ENCODE measurements at regions not wholly inside any gene's neighbourhood (a gene's known extent, or its start where the extent isn't known, plus 50 kb on each side); places are given as distances from the start of the nearest gene placed in this dataset.
"Not testable (repeated sequence)": the region's sequence is repeated elsewhere in the genome, so short reads cannot be mapped to it uniquely, and the experiment has no call there.

DNA sequence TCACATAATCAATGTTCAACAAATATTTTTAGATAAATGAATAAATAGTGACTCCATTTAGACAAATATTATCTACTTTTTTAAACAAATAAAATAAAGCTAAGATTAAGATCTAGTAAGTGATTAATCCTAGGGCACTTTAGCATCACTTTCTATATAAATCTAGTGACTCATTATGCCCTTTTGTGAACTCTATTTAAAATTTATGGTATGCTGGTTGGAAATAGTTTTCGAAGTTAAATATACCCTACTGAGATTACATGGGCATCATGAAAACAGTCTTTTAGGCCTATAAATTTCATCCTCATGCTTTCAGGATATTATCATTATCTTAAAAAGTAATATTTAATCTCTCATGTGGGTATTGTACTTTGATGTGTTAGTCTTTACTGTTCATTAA, 140.4 kb upstream of the UFL1 start:
- Histone ChIP-seq H3K9me3 (ENCODE audit: control insufficient read depth, low read length) (no peaks in the 10 kb centered on the region), H3K27ac (ENCODE audit: low read depth, low read length, severe bottlenecking) (no peak overlapping the region), H3K4me1 (ENCODE audit: control insufficient read depth, insufficient read depth, low read length, poor library complexity, severe bottlenecking) (no peaks in the 10 kb centered on the region), H3K4me3 (ENCODE audit: extremely low read depth, insufficient read depth, low read length, poor library complexity, severe bottlenecking) (no peak overlapping the region), H3K36me3 (ENCODE audit: control insufficient read depth, insufficient read depth, low read length) (no peaks in the 10 kb centered on the region)
- WGBS, 2 experiments (ENCODE audit: insufficient coverage in 2 of 2), result no CpG with 5 or more reads among the region's 1 CpG

DNA sequence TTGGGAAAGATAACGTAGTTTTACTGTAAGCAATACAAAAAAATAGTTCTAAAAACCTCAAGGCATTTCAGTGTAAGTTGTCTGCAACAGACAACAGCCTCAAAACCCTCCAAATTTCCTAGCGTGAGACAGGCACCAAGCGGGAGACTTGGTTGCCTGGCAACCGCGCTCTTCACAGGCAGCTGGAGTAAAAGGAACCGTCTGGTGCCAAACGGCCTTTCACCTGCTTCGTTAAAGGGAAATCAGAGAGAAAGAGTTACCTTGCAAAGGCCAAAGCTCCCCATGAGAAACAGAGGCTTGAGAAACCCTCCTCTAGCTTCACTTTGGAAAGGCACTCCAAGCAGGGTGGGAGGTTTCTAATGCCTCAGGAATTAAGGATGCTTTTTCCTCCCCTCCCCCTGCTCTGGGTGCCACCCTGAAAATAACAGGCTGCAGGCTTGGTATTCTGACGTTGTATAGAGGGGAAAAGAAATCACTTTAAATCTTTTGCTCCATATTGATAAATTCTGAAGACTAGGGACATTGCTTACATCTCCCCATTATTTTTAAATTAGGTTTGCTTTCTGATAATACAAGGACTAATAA, 129.7 kb upstream of the UFL1 start:
- H3K36me3 ChIP-seq (ENCODE audit: control insufficient read depth, insufficient read depth, low read length), result no peaks in the 10 kb centered on the region
- 2 to 3% methylated on average over 5 to 7 of the region's 9 CpGs for WGBS, 2 experiments (ENCODE audit: insufficient coverage in 2 of 2)
- H3K4me3 ChIP-seq (ENCODE audit: extremely low read depth, insufficient read depth, low read length, poor library complexity, severe bottlenecking), result no peak overlapping the region
- H3K27ac ChIP-seq (ENCODE audit: low read depth, low read length, severe bottlenecking), result no peak overlapping the region
- H3K9me3 ChIP-seq (ENCODE audit: control insufficient read depth, low read length), result no peaks in the 10 kb centered on the region
- no peaks in the 10 kb centered on the region for H3K4me1 ChIP-seq (ENCODE audit: control insufficient read depth, insufficient read depth, low read length, poor library complexity, severe bottlenecking)

DNA sequence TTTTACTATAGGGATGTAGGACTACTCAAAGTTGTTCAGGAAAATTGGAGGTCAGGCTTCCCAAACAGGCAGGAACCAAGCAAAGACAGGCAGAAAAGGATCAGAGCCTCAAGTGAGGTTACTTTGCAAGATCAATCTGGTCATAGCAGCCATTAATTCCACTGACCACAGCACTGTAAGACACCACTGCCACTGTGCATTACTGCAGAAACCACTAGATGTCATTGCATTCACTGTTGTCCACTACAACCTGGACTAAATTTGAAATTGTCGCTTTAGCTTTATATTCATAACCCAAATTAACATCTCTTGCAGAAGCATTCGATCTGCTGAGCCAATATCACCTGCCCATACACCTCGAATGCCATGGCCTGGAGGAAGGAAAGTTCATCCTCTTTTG, 126.9 kb upstream of the UFL1 start:
- Histone ChIP-seq H3K4me3 (ENCODE audit: extremely low read depth, insufficient read depth, low read length, poor library complexity, severe bottlenecking) (no peak overlapping the region), H3K36me3 (ENCODE audit: control insufficient read depth, insufficient read depth, low read length) (no peaks in the 10 kb centered on the region)
- WGBS, 2 experiments (ENCODE audit: insufficient coverage in 2 of 2), result 100% methylated on average over 2 of the region's 3 CpGs; no CpG with 5 or more reads in 1 of the 2 experiments

DNA sequence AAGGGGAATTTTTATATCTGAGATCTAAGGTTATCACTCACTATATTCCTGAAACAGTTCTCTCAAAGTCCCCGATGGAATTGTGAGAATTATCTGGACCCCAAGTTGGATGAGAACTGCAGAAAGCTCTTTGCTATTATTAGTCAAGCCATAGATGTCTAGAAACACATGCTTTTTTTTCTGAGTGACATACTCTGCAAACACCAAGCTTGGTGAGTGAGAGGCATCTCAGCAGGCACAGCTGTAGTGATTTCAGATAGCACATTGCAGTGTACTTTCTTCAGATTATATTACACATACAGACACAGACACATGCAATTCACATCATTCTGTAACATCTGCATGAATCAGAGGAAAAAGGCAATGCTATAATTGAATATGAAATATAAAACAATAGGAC, 111.1 kb upstream of the UFL1 start:
- Histone ChIP-seq H3K27ac (ENCODE audit: low read depth, low read length, severe bottlenecking) (no peak overlapping the region), H3K4me1 (ENCODE audit: control insufficient read depth, insufficient read depth, low read length, poor library complexity, severe bottlenecking) (no peaks in the 10 kb centered on the region), H3K36me3 (ENCODE audit: control insufficient read depth, insufficient read depth, low read length) (no peaks in the 10 kb centered on the region), H3K4me3 (ENCODE audit: extremely low read depth, insufficient read depth, low read length, poor library complexity, severe bottlenecking) (no peak overlapping the region), H3K9me3 (ENCODE audit: control insufficient read depth, low read length) (no peaks in the 10 kb centered on the region)
- 60% methylated on average over 1 of the region's 1 CpG; no CpG with 5 or more reads in 1 of the 2 experiments for WGBS, 2 experiments (ENCODE audit: insufficient coverage in 2 of 2)

More for the DNA sequence above, 126.9 kb upstream of the UFL1 start:
- Histone ChIP-seq H3K4me1 (ENCODE audit: control insufficient read depth, insufficient read depth, low read length, poor library complexity, severe bottlenecking) (no peaks in the 10 kb centered on the region), H3K9me3 (ENCODE audit: control insufficient read depth, low read length) (no peaks in the 10 kb centered on the region), H3K27ac (ENCODE audit: low read depth, low read length, severe bottlenecking) (no peak overlapping the region)

DNA sequence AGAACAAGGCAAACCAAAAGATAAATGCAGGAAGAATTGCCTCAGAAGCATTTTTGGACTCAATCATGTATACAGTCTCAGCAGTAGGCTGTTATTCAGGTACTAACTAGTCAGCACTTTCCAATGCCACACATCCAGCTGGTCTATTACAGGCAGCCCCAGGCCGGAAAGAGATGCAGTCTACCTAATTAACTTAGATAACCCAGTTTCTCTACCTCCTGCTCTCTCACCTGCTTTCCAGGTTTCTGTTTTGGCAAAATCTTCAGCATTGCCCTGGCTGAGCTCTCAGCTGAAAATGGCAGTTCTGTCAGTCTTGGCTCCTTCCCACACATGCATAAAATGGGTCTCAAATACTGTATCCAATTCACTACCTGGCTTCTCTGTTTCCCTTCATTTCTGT, 101.3 kb upstream of the UFL1 start:
- Histone ChIP-seq H3K36me3 (ENCODE audit: control insufficient read depth, insufficient read depth, low read length) (no peaks in the 10 kb centered on the region), H3K27ac (ENCODE audit: low read depth, low read length, severe bottlenecking) (no peak overlapping the region), H3K4me3 (ENCODE audit: extremely low read depth, insufficient read depth, low read length, poor library complexity, severe bottlenecking) (no peak overlapping the region), H3K9me3 (ENCODE audit: control insufficient read depth, low read length) (peaks cover 5% of the 10 kb centered on the region), H3K4me1 (ENCODE audit: control insufficient read depth, insufficient read depth, low read length, poor library complexity, severe bottlenecking) (no peaks in the 10 kb centered on the region)
- 92 to 100% methylated on average over 1 of the region's 1 CpG for WGBS, 2 experiments (ENCODE audit: insufficient coverage in 2 of 2)

DNA sequence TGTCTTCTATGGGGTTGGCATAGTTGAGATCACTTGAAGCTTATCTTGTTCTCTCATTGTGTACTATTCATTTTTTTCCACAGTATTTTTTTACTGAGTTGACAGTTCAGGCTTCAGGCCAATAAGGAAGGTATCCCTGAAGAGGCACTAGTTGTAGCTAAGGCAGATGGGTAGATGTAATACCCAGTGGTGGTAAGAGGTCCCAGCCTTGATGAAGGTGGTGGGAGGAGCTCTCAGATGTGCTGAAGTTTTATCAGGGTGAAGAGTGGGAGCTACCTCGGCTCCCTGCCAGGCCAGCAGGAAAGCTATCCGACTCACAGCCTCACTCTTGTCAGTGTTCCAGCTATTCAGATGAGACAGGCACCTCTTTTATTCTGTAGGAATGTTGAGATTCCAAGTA, 87.7 kb upstream of the UFL1 start:
- Histone ChIP-seq H3K9me3 (ENCODE audit: control insufficient read depth, low read length) (no peaks in the 10 kb centered on the region), H3K4me1 (ENCODE audit: control insufficient read depth, insufficient read depth, low read length, poor library complexity, severe bottlenecking) (no peaks in the 10 kb centered on the region), H3K27ac (ENCODE audit: low read depth, low read length, severe bottlenecking) (no peak overlapping the region), H3K4me3 (ENCODE audit: extremely low read depth, insufficient read depth, low read length, poor library complexity, severe bottlenecking) (no peak overlapping the region), H3K36me3 (ENCODE audit: control insufficient read depth, insufficient read depth, low read length) (no peaks in the 10 kb centered on the region)
- WGBS, 2 experiments (ENCODE audit: insufficient coverage in 2 of 2), result 80 to 100% methylated on average over 1 to 2 of the region's 2 CpGs

DNA sequence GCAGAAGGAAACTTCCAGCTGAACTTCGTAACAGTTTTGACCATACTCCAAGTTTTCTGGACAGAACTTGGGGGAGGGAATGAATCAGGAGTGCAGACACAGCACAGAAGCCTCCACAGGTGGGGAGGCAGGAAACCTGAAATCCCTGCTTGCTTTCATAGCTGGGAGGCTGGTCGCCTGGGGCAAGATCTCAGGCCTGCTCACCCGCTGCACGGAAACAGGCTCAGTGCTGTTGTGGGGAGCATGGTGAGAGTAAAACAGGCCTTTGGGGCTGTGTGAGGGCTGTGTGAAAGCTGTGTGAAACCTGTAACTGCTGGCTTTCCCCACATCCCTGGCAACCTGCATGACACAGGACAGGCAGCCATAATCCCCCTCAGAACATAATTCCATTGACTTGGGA, 85.2 kb upstream of the UFL1 start:
- Histone ChIP-seq H3K9me3 (ENCODE audit: control insufficient read depth, low read length) (no peaks in the 10 kb centered on the region), H3K4me1 (ENCODE audit: control insufficient read depth, insufficient read depth, low read length, poor library complexity, severe bottlenecking) (no peaks in the 10 kb centered on the region), H3K27ac (ENCODE audit: low read depth, low read length, severe bottlenecking) (no peak overlapping the region), H3K36me3 (ENCODE audit: control insufficient read depth, insufficient read depth, low read length) (no peaks in the 10 kb centered on the region), H3K4me3 (ENCODE audit: extremely low read depth, insufficient read depth, low read length, poor library complexity, severe bottlenecking) (no peak overlapping the region)
- WGBS, 2 experiments (ENCODE audit: insufficient coverage in 2 of 2), result 82 to 93% methylated on average over 2 to 3 of the region's 4 CpGs

DNA sequence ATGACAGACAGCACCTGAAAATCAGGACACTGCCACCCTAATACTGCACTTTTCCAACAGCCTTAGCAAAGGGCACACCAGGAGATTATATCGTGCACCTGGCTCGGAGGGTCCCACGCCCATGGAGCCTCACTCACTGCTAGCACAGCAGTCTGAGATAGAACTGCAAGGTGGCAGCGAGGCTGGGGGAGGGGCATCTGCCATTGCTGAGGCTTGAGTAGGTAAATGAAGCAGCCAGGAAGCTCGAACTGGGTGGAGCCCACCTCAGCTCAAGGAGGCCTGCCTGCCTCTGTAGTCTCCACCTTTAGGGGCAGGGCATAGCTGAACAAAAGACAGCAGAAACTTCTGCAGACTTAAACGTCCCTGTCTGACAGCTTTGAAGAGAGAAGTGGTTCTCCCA, 84.4 kb upstream of the UFL1 start:
- H3K4me3 ChIP-seq (ENCODE audit: extremely low read depth, insufficient read depth, low read length, poor library complexity, severe bottlenecking); H3K36me3 ChIP-seq (ENCODE audit: control insufficient read depth, insufficient read depth, low read length); H3K9me3 ChIP-seq (ENCODE audit: control insufficient read depth, low read length); H3K4me1 ChIP-seq (ENCODE audit: control insufficient read depth, insufficient read depth, low read length, poor library complexity, severe bottlenecking); H3K27ac ChIP-seq (ENCODE audit: low read depth, low read length, severe bottlenecking): not testable (repeated sequence)
- WGBS, 2 experiments (ENCODE audit: insufficient coverage in 2 of 2), result 70 to 86% methylated on average over 5 to 6 of the region's 6 CpGs

DNA sequence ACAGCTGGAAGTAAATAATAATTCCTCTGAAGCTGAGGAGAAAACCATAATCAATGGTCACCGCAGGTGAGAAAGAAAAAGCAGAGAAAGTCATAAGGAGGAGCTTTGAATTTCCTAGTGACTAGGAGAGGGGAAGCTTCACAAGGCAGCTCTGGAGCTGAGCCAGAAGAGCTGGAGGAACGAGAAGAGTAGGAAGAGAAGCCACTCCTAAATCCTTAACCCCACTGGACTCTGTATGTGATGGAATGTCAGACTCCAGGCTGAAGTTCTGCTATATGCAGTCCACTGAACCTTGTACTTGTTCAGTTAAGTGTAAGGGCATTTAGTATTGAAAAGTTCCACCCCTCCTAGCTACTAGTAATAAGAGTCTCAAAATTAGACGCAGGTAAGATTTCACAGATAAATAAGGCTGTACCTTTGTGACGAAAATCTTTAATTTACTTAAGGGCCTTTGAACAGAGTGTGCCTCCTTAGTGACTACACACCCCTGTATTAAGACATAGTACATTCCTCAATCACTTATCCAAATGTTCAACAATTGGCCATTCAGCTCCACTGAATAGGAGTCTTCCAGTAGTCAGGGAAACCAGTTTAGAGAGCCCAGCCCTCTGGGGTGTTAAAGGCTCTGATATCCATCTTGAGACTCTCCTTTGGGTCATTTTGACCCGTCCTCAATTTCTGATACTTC, 71.4 kb upstream of the UFL1 start:
- no peaks in the 10 kb centered on the region for H3K36me3 ChIP-seq (ENCODE audit: control insufficient read depth, insufficient read depth, low read length)
- H3K27ac ChIP-seq (ENCODE audit: low read depth, low read length, severe bottlenecking), result no peak overlapping the region
- H3K4me3 ChIP-seq (ENCODE audit: extremely low read depth, insufficient read depth, low read length, poor library complexity, severe bottlenecking), result no peak overlapping the region
- WGBS, 2 experiments (ENCODE audit: insufficient coverage in 2 of 2), result 70 to 95% methylated on average over 1 to 3 of the region's 5 CpGs
- H3K4me1 ChIP-seq (ENCODE audit: control insufficient read depth, insufficient read depth, low read length, poor library complexity, severe bottlenecking), result no peaks in the 10 kb centered on the region
- no peaks in the 10 kb centered on the region for H3K9me3 ChIP-seq (ENCODE audit: control insufficient read depth, low read length)

DNA sequence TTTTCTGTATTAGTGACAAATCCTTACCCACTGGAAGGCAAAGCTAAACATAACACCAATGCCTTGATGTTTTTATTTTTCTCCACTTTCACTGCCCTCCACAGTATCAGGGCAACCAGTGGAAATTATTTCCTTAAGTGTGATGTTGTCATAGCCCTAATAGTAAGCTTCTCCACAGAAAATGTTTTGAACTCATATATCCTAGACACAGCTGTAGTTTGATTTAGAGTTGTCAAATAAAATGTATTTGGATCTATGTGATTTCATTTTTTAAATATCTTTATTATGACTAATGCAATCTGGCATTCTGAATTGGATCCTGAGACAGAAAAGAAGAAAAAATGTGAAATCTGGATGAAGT, 70.9 kb upstream of the UFL1 start:
- Histone ChIP-seq H3K27ac (ENCODE audit: low read depth, low read length, severe bottlenecking) (no peak overlapping the region), H3K9me3 (ENCODE audit: control insufficient read depth, low read length) (no peaks in the 10 kb centered on the region), H3K36me3 (ENCODE audit: control insufficient read depth, insufficient read depth, low read length) (no peaks in the 10 kb centered on the region), H3K4me3 (ENCODE audit: extremely low read depth, insufficient read depth, low read length, poor library complexity, severe bottlenecking) (no peak overlapping the region), H3K4me1 (ENCODE audit: control insufficient read depth, insufficient read depth, low read length, poor library complexity, severe bottlenecking) (no peaks in the 10 kb centered on the region)

DNA sequence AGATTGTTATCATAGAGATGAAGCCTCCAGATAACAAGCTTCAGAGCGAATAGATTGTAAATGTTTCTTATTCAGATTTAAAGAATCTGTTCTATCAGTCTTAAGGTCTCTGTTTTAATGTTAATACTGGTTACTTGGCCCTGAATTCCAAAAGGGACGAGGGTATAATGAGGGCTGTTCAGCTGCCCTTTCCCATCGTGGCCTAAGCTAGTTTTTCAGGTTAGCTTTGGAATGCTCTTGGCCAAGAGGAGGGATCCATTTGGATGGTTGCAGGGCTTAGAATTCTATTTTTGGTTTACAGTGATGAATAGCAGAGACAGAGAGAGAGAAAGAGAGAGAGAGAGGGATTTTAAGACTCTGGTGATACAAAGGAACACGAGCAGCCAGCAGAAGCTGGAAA, 62.8 kb upstream of the UFL1 start:
- 68 to 77% methylated on average over 2 to 4 of the region's 4 CpGs for WGBS, 2 experiments (ENCODE audit: insufficient coverage in 2 of 2)
- Histone ChIP-seq H3K4me1 (ENCODE audit: control insufficient read depth, insufficient read depth, low read length, poor library complexity, severe bottlenecking) (no peaks in the 10 kb centered on the region), H3K27ac (ENCODE audit: low read depth, low read length, severe bottlenecking) (no peak overlapping the region), H3K9me3 (ENCODE audit: control insufficient read depth, low read length) (no peaks in the 10 kb centered on the region), H3K4me3 (ENCODE audit: extremely low read depth, insufficient read depth, low read length, poor library complexity, severe bottlenecking) (no peak overlapping the region), H3K36me3 (ENCODE audit: control insufficient read depth, insufficient read depth, low read length) (no peaks in the 10 kb centered on the region)
